SU-DHL-6 (cell line): ENCODE measurements at regions not wholly inside any gene's neighbourhood (a gene's known extent, or its start where the extent isn't known, plus 50 kb on each side); places are given as distances from the start of the nearest gene placed in this dataset.

ENCODE experiments used
- CTCF ChIP-seq: fragments of 200-600 bp; sonication (generic); IDR thresholded peaks from one replicate; pipeline ENCODE4 v1.5.1; 2017; ENCODE audit warnings: antibody characterized with exemption, mild to moderate bottlenecking, low read length, moderate library complexity; ENCODE audit not compliant: insufficient read depth, poor library complexity, severe bottlenecking
- EZH2phosphoT487 ChIP-seq: fragments of 200-600 bp; sonication (generic), shearing (Covaris generic); conservative IDR thresholded peaks from 2 replicates; pipeline ENCODE4 v1.6.1; 2018; ENCODE audit warnings: mild to moderate bottlenecking, antibody characterized with exemption, low read length, moderate library complexity, mixed read lengths

GRCh38 chr14:98944989-98945388, 327.0 kb downstream of the BCL11B start:
- TF ChIP-seq CTCF (no peak), EZH2phosphoT487 (no peak)
